ENCODE measurements at regions not wholly inside any gene's neighbourhood (a gene's known extent, or its start where the extent isn't known, plus 50 kb on each side); places are given as distances from the start of the nearest gene placed in this dataset.

DNA sequence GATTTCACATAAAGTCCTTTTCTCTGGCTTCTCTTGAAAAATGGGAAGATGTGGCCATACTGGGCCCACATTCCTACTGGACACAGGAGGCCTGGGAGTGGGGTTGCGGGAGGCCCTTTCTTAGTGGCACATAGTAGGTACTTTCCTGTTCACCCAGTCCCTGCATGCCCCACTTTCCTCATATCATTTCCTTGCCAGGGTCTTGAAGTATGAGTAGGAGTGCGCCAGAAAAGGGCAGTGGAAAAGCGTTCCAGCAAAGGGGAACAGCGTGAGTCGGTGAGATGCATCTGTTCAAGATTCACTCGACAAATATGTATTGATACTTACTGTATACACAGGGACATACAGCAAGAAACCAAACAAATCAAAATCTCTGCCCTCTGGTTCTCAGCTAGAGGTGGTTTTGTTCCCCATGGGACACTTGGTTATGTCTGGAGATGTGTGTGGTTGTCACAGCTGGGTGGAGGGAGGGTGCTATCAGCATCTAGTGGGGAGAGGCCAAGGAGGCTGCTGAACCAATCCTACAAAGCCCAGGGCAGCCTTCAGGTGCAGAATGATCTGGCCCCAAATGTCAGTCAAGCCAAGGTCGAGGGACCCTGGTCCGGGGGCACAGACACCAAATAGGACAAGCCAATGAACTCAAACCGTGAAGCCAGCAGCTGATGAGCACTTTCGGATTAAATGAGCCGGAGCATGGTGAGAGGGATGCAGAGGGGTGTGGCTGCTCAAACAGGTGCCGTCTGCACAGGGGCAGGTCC lies 151.4 kb downstream of the CEBPB start:
- DNase-seq (ENCODE audit: low read depth): no peak

DNA sequence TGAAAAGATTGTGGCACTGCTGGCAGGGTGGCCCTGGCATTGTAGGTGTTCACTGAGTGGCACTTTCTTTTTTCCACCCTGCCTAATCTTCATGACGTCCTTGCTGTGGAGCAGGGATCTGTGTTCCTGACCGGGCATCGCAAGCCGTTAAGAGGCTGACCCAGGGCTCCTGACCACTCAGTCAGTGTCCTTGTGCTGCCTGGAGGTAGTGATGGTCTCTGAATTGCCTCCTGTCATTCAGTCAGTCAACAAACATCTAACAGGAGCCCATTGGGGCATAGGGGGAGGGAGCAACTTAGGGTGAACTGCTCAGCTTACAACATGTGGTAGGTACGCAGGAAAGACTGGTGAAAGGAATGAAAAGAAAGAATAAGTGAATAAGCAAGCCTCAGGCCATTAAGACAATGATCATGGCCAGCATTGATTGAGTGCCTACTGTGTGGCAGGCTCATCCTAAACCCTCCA lies 152.0 kb downstream of the CEBPB start:
- DNase-seq (ENCODE audit: low read depth): no peak

GRCh38 chr20:50343125-50343489 lies 152.5 kb downstream of the CEBPB start:
- DNase-seq (ENCODE audit: low read depth): no peak

DNA sequence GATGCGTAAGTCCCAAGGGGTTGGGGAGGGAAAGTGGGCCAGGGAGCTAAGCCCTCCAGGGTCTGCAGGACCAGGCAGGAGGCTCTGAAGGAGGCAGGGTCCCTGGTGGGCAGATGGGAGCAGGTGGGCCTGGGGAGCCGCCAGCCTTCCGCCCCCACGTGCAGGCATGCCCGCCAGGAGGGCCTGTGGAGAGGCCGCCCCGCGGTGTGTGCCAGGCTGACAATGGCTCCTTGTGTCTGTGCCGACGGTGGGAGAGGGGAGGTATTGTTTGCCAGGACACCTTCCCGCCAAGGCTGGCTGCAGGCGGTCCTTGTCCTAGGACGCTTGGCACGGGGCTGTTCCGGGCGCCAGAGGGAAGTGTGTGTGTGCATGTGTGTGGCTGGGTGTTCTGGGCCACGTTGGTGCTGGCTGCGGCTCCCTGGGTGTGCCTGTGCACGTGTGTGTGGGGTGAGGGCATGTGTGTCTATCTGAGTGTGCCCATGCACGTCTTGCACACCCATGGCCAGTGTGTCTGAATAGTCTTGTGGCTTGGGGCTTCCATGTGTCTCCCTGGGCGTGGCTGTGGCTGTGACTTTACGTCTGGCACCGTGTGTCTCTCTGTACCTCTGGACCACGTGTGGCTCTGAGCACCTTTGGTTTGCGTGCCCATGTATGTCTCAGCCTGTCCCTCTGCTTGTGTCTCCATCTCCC lies 153.0 kb downstream of the CEBPB start:
- no peak for DNase-seq (ENCODE audit: low read depth)

GRCh38 chr20:50344232-50345071 lies 153.8 kb downstream of the CEBPB start:
- no peak for DNase-seq (ENCODE audit: low read depth)

GRCh38 chr20:50345712-50346373 lies 155.2 kb downstream of the CEBPB start:
- no peak for DNase-seq (ENCODE audit: low read depth)

DNA sequence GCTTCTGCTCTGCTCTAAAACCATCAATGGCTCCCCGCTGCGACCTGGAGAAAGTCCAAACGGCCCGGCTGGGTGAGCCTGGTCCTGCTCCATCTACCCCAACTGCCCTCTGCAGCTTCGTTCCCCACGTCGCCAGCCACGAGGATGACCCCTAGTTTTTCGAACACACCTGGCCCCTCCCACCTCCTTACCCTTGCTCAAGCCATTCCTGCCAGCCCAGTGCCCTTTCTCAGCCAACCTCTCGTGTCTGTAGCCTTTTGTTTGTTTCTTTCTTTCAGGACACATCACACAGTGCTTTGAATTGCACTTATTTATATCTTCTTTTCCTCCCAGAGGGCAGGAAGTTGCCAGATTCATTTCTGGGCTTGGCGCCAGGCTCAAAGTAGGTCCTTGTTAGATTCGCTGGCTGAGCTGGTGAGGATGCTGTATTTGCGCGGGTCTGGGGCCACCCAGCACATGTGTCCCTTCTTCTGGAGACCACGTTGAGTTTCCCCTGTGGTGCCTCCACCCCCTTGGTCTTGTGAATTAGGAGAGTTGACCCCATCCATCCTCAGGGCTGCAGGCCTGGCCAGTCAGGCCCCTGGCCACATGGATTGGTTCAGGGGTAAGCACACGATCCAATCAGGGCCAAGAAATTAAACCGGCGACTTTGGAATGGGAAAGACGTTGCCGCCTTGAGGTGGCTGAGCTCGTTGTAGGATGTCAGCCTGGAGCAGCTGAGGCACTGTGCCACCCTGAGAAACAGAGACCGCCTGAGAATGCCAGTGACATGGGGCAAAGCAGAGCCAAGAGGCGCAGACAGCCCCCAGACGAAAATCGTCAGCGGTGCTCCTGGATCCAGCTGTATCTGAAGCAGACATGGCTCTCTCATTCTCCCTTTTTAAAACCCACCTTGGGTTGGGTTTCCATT lies 156.0 kb downstream of the CEBPB start:
- DNase-seq (ENCODE audit: low read depth): peak; percentile 78

GRCh38 chr20:50347284-50348063 lies 156.8 kb downstream of the CEBPB start:
- DNase-seq (ENCODE audit: low read depth): no peak

GRCh38 chr20:50348096-50348495 lies 157.5 kb downstream of the CEBPB start:
- DNase-seq (ENCODE audit: low read depth): no peak

- DNase-seq (ENCODE audit: low read depth): no peak
Measured at GRCh38 chr20:50350510-50351249, 159.5 kb upstream of the PTPN1 start.

GRCh38 chr20:50351541-50351940 lies 158.6 kb upstream of the PTPN1 start:
- no peak for DNase-seq (ENCODE audit: low read depth)

GRCh38 chr20:50353289-50353961 lies 156.8 kb upstream of the PTPN1 start:
- DNase-seq (ENCODE audit: low read depth): no peak

DNA sequence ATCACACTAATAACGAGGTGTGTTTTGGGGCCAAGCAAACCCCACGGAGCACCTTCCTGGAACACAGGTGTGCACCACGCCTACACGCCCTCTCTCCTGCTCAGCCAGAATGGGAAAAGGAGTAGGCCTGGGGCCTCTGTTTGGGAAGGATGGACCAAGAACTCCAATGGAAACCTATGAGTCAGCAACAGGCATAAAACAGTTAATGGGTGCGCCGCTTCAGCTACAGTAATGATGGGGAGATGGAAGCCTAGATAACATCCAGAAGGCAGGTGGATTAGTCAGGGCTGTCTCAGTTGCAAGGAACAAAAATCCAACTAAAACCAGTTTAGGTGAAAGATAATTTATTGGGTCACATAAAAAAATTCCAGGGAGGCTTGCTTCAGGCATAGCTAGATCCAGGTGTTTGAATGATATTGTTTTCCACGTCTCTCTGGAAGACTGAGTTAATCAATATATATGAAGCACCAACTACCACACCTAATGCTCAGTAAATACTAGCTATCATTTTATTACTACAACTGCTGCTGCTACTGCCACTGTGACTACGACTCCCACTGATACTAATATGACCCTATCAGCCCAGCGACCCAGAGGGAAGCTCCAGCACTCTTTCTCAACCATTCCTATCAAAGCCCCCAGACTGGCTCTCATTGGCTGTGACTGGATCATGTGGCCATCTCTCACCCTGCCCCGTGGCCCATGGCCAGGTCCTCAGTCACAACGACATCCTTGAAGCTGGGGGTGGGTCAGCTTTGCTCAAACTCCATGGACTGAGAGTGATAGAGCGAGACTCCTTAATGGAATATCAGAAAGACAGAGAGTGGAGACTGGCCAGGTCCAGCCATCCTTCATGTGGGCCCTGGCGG lies 155.2 kb upstream of the PTPN1 start:
- no peak for DNase-seq (ENCODE audit: low read depth)

- no peak for DNase-seq (ENCODE audit: low read depth)
Measured at GRCh38 chr20:50355590-50356524, 154.3 kb upstream of the PTPN1 start.

GRCh38 chr20:50356525-50356885 lies 153.7 kb upstream of the PTPN1 start:
- no peak for DNase-seq (ENCODE audit: low read depth)

- no peak for DNase-seq (ENCODE audit: low read depth)
Measured at GRCh38 chr20:50356962-50357782, 153.0 kb upstream of the PTPN1 start.
